Astrocyte of the spinal cord (primary cell): ENCODE measurements at regions not wholly inside any gene's neighbourhood (a gene's known extent, or its start where the extent isn't known, plus 50 kb on each side); places are given as distances from the start of the nearest gene placed in this dataset.

Experiments used
- DNase-seq: peaks from one replicate; pipeline ENCODE4 v3.0.0; 2011; ENCODE audit warnings: low read depth, low spot score
- H3K4me3 ChIP-seq: 2 replicates; pipeline ENCODE4 v1.5.1; 2011; ENCODE audit warnings: low read depth, mild to moderate bottlenecking, low read length, moderate library complexity
- in situ Hi-C: cut with HindIII; loops from 2 replicates; pipeline ENCODE4 v1.10.0; 2017; ENCODE audit warnings: low sequenced_read_pairs
- TF ChIP-seq, protein P1 (sequence below): IDR thresholded peaks from 2 replicates; pipeline ENCODE4 v1.5.1; 2012; ENCODE audit warnings: low read depth, mild to moderate bottlenecking, low read length, inconsistent platforms

DNA sequence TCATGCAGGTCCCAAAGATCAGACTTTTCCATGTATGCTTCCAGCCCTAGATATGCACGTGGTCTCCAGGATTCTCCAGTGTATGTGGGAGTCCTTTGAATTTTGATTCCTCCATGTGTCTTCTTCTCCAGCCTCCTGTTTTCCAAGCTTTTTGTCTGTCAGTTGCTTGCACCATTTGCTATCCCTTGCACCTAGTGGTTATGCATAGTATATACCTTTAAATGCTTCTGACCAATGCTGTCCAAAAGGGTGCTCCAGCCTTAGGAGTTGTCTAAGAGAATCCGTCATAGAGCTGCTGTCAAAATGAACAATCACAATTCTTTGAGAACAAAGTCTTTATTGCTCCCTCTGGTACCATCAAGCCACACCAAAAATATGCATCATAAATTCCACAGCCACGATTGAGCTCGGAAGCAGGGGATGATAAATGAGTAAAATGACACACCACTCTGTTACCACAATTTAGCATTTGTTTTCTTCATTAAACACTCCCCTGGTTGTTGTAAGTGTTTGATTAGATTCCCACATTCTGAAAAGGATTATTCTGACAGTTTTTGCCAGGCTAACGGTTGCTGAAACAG lies 706.2 kb upstream of the GJE1 start:
- no peak for DNase-seq
- in situ Hi-C loops = no loop called here
- H3K4me3 ChIP-seq = no peak overlapping the region
- TF ChIP-seq, protein P1, sequence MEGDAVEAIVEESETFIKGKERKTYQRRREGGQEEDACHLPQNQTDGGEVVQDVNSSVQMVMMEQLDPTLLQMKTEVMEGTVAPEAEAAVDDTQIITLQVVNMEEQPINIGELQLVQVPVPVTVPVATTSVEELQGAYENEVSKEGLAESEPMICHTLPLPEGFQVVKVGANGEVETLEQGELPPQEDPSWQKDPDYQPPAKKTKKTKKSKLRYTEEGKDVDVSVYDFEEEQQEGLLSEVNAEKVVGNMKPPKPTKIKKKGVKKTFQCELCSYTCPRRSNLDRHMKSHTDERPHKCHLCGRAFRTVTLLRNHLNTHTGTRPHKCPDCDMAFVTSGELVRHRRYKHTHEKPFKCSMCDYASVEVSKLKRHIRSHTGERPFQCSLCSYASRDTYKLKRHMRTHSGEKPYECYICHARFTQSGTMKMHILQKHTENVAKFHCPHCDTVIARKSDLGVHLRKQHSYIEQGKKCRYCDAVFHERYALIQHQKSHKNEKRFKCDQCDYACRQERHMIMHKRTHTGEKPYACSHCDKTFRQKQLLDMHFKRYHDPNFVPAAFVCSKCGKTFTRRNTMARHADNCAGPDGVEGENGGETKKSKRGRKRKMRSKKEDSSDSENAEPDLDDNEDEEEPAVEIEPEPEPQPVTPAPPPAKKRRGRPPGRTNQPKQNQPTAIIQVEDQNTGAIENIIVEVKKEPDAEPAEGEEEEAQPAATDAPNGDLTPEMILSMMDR = no peak

DNA sequence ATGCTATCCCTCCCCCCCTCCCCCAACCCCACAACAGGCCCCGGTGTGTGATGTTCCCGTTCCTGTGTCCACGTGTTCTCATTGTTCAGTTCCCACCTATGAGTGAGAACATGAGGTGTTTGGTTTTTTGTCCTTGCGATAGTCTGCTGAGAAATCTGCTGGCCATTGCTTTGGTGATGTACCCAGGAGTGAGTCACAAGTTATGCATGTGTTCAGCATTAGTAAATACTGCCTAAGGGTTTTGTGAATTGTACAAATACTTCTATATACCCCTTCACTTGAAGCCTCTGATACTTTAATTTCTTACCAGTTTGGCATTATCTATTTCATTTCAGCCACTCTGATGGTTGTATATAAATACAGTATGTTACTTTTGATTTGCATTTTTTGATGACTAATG lies 711.3 kb upstream of the GJE1 start:
- TF ChIP-seq, protein P1 = no peak
- in situ Hi-C loops = no loop called here
- peak; percentile 79 for DNase-seq
- H3K4me3 ChIP-seq = no peak overlapping the region

DNA sequence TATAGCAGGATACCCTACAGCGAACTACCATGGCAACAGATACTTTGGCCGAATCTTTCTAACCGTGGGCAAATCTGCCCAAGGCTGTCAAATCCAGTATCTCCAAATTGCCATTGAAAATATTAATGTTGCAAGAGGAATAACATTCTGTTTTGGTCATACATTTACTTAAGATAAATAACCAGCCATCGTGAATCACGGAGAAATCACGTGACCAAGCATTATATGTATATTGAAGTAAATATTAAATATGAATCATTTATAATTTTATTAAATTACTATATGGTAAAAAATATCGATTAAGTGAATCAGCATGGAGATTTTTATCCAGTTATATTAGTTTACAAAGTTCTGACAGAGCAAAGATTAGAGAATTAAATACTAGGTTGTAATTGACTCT lies 714.6 kb upstream of the GJE1 start:
- in situ Hi-C loops = no loop called here
- DNase-seq = no peak
- TF ChIP-seq, protein P1 = no peak
- H3K4me3 ChIP-seq = no peak overlapping the region

DNA sequence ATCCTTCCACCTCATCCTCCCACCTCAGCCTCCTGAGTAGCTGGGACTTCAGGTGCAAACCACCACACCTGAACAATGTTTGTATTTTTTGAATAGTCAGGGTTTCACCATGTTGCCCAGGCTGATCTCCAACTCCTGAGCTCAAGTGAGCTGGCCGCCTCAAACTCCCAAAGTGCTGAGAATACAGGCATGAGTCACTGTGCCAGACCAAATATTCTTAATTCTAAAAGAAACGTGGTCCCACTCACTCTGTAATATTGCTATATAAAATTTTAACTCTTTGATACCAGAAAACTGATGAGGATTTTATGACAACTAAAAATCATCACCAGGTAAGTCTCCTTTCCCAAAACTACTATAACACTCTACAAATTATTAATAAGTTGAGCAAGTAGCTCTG lies 716.8 kb upstream of the GJE1 start:
- TF ChIP-seq, protein P1 = no peak

DNA sequence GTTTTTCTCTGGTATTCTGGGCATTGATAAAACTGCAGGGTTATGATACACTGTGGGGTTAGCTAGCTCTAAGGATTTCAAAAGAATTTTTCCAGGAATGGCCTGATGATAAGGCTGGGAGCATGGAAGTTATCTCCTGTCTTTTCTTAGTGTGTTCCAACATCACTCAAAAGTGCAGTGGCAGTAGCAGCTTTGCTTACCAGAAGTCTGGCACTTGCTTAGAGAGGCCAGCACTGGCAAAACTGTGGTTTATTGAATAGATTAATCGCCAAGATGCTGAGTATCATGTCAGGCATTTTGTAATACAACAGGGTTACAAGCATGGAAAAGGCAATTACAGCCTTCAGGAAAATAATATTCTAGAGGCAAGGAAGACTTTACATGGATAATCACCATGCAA lies 719.5 kb upstream of the GJE1 start:
- TF ChIP-seq, protein P1 = no peak
- H3K4me3 ChIP-seq = no peak overlapping the region
- no peak for DNase-seq
- in situ Hi-C loops = no loop called here

More for the DNA sequence above, 716.8 kb upstream of the GJE1 start:
- in situ Hi-C loops = no loop called here
- no peak overlapping the region for H3K4me3 ChIP-seq
- DNase-seq = no peak

DNA sequence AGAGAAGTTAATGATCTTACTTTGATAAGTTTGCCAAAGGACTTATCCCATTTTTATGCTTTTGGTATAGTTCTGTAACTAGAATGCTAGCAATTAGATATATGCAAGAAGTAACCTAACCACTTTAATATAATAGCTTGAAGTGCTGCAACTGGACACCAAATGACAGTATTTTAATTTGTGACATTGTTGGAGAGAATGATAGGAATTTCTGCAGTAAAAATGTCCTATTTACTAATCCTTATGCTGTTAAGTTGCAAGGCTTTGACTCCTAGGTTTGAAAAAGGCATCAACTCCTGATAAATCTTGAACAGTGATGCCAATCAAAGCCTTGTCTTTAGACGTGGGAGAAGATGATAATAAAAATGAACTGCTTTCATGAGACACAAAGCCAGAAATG lies 726.0 kb upstream of the GJE1 start:
- H3K4me3 ChIP-seq = no peak overlapping the region
- in situ Hi-C loops = no loop called here
- no peak for DNase-seq
- TF ChIP-seq, protein P1 = no peak

DNA sequence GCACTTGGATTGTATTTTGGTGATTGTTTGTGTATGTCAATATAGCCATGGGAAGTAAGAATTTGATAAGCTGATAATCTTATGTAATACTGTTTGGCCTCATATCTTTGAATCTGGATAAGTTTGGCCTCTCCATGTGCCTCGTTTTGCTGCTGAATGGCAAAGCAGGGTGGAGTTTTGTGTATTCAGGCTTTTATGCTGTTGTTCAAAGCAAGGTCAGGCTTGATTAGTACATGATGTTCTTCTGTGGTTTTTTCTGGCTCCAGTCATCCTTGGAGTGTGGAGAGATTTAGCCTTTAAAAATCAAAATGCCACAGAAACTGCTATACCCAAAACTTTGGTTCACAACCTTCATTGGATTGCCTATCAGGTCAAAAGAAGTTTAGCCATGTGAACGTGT lies 728.9 kb upstream of the GJE1 start:
- TF ChIP-seq, protein P1 = no peak
- peak; percentile 41 for DNase-seq
- in situ Hi-C loops = no loop called here
- no peak overlapping the region for H3K4me3 ChIP-seq
